ENCODE measurements at regions not wholly inside any gene's neighbourhood (a gene's known extent, or its start where the extent isn't known, plus 50 kb on each side); places are given as distances from the start of the nearest gene placed in this dataset.
A peak's percentile ranks its signal among the peaks of the same experiment; 100 is the strongest.

DNA sequence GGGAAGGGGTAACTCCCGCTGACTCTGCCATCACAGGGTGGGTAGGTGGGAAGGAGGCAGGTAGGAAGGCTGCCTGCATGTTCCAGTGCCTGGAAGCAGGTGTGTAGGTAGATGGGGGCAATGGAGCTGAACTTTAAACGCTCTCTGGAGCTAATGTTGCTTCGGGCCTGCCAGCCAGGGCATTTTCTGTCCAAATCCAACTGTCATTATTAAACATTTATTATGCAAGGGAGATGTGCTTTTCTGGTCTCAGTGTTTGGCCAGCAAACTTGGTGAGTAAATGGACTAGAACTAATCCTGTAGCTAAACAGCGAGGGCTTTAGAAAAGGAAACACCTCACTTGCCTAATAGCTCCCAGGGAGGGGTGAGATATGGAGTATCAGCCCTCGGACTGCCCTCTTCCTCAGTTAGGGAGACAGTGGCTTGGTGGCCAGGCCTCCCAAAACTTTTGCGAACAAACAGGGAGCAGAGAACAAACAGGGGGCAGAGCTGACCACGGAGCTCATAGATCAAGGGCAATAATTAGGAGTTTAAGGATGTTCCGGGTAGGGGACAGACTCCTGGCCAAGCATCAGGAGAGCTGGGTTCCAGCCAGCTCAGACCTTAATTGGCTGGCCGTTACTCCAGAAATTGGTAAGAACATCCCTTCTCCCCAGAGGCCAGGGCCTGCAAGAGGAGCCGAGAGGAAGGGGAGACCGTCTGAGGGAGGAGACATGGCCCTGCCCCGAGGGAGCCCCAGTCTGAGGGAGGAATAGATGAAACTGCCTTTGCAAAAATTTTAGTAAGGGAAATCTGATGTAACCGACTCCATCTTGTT lies 131.1 kb downstream of the VEGFA start (continued):
- 0 out of 2 replicates have a peak, but pooled peaks have one; percentile 29 for TF ChIP-seq KLF6 (CRISPR knock-in tag; IDR thresholded peaks at IDR 0.05)
- no peak for TF ChIP-seq SP140L (CRISPR knock-in tag; IDR thresholded peaks at IDR 0.05; ENCODE audit: borderline replicate concordance)
- TF ChIP-seq EP300 (IDR thresholded peaks at IDR 0.05; ENCODE audit: low read depth in 2 of 2, low read length in 2 of 2) = peak in 1 of 2 experiments; percentile 67; a peak in 1 of 4 replicates
- TF ChIP-seq EP300 (CRISPR knock-in tag; IDR thresholded peaks at IDR 0.05; ENCODE audit: borderline replicate concordance) = no peak
- TF ChIP-seq ZNF761 (CRISPR knock-in tag; conservative IDR thresholded peaks at IDR 0.05) = 0 out of 2 replicates have a peak, but pooled peaks have one; percentile 38
- no peak for TF ChIP-seq ZNF546 (CRISPR knock-in tag; conservative IDR thresholded peaks at IDR 0.05)
- TF ChIP-seq ZFP41 (CRISPR knock-in tag; IDR thresholded peaks at IDR 0.05; ENCODE audit: borderline replicate concordance) = no peak; the same call in 1 of the 2 replicates
- TF ChIP-seq, protein P1, sequence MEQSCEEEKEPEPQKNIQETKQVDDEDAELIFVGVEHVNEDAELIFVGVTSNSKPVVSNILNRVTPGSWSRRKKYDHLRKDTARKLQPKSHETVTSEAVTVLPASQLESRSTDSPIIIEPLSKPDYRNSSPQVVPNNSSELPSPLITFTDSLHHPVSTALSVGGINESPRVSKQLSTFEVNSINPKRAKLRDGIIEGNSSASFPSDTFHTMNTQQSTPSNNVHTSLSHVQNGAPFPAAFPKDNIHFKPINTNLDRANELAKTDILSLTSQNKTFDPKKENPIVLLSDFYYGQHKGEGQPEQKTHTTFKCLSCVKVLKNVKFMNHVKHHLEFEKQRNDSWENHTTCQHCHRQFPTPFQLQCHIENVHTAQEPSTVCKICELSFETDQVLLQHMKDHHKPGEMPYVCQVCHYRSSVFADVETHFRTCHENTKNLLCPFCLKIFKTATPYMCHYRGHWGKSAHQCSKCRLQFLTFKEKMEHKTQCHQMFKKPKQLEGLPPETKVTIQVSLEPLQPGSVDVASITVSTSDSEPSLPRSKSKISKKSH (CRISPR knock-in tag; IDR thresholded peaks at IDR 0.05; ENCODE audit: borderline replicate concordance) = no peak
- TF ChIP-seq, protein P2, sequence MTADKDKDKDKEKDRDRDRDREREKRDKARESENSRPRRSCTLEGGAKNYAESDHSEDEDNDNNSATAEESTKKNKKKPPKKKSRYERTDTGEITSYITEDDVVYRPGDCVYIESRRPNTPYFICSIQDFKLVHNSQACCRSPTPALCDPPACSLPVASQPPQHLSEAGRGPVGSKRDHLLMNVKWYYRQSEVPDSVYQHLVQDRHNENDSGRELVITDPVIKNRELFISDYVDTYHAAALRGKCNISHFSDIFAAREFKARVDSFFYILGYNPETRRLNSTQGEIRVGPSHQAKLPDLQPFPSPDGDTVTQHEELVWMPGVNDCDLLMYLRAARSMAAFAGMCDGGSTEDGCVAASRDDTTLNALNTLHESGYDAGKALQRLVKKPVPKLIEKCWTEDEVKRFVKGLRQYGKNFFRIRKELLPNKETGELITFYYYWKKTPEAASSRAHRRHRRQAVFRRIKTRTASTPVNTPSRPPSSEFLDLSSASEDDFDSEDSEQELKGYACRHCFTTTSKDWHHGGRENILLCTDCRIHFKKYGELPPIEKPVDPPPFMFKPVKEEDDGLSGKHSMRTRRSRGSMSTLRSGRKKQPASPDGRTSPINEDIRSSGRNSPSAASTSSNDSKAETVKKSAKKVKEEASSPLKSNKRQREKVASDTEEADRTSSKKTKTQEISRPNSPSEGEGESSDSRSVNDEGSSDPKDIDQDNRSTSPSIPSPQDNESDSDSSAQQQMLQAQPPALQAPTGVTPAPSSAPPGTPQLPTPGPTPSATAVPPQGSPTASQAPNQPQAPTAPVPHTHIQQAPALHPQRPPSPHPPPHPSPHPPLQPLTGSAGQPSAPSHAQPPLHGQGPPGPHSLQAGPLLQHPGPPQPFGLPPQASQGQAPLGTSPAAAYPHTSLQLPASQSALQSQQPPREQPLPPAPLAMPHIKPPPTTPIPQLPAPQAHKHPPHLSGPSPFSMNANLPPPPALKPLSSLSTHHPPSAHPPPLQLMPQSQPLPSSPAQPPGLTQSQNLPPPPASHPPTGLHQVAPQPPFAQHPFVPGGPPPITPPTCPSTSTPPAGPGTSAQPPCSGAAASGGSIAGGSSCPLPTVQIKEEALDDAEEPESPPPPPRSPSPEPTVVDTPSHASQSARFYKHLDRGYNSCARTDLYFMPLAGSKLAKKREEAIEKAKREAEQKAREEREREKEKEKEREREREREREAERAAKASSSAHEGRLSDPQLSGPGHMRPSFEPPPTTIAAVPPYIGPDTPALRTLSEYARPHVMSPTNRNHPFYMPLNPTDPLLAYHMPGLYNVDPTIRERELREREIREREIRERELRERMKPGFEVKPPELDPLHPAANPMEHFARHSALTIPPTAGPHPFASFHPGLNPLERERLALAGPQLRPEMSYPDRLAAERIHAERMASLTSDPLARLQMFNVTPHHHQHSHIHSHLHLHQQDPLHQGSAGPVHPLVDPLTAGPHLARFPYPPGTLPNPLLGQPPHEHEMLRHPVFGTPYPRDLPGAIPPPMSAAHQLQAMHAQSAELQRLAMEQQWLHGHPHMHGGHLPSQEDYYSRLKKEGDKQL (CRISPR knock-in tag; IDR thresholded peaks at IDR 0.05; ENCODE audit: low read depth) = no peak
- no peak for TF ChIP-seq PRPF4 (IDR thresholded peaks at IDR 0.05; ENCODE audit: low read depth, low read length, poor library complexity, severe bottlenecking)
- TF ChIP-seq ZNF790 (CRISPR knock-in tag; IDR thresholded peaks at IDR 0.05; ENCODE audit: borderline replicate concordance) = no peak
- no peak for TF ChIP-seq ZSCAN12 (CRISPR knock-in tag; IDR thresholded peaks at IDR 0.05)
- no peak for TF ChIP-seq ZNF441 (CRISPR knock-in tag; IDR thresholded peaks at IDR 0.05; ENCODE audit: borderline replicate concordance)
- TF ChIP-seq HOXA7 (CRISPR knock-in tag; IDR thresholded peaks at IDR 0.05) = 0 out of 2 replicates have a peak, but pooled peaks have one; percentile 40
- TF ChIP-seq TEAD3 (CRISPR knock-in tag; optimal IDR thresholded peaks at IDR 0.05; ENCODE audit: borderline replicate concordance) = no peak
- TF ChIP-seq, protein P3, sequence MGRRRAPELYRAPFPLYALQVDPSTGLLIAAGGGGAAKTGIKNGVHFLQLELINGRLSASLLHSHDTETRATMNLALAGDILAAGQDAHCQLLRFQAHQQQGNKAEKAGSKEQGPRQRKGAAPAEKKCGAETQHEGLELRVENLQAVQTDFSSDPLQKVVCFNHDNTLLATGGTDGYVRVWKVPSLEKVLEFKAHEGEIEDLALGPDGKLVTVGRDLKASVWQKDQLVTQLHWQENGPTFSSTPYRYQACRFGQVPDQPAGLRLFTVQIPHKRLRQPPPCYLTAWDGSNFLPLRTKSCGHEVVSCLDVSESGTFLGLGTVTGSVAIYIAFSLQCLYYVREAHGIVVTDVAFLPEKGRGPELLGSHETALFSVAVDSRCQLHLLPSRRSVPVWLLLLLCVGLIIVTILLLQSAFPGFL (CRISPR knock-in tag; IDR thresholded peaks at IDR 0.05) = no peak
- no peak for TF ChIP-seq FOXK1 (CRISPR knock-in tag; IDR thresholded peaks at IDR 0.05; ENCODE audit: borderline replicate concordance, low read depth)
- TF ChIP-seq ZNF33B (CRISPR knock-in tag; IDR thresholded peaks at IDR 0.05) = 0 out of 2 replicates have a peak, but pooled peaks have one; percentile 28
- TF ChIP-seq SCMH1 (CRISPR knock-in tag; IDR thresholded peaks at IDR 0.05; ENCODE audit: borderline replicate concordance) = no peak
- TF ChIP-seq DPF2 (CRISPR knock-in tag; IDR thresholded peaks at IDR 0.05; ENCODE audit: borderline replicate concordance, low read depth) = no peak
- TF ChIP-seq ZNF530 (CRISPR knock-in tag; IDR thresholded peaks at IDR 0.05; ENCODE audit: low read depth) = no peak
- TF ChIP-seq YY1 (IDR thresholded peaks at IDR 0.05; ENCODE audit: insufficient read depth, insufficient replicate concordance, low read depth, low read length) = peak; percentile 33
